ENCODE measurements at regions not wholly inside any gene's neighbourhood (a gene's known extent, or its start where the extent isn't known, plus 50 kb on each side); places are given as distances from the start of the nearest gene placed in this dataset.

DNA sequence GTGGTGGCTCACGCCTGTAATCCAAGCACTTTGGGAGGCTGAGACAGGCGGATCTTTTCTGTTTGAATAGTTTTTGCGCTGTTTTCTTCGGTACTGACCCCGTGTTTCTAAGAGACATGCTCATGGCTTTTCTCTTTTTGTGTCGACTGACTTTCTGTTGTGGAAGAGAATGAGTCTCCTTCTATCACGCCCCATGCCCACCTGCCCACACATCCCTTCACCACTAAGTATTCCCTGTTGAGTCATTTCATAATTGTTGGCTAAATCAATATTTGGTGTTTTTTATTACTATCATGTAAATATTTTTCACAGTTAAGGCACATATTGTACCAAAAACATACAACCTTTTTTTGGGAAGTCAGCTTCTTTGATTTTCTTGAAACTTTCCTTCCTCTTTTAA is 198.8 kb upstream of the TWIST2 start:
- 91 to 94% (median 92%) methylated on average over 7 of the region's 7 CpGs for WGBS, 4 donors
- no peak for TF ChIP-seq POLR2A (IDR thresholded peaks at IDR 0.05)
- TF ChIP-seq CTCF (IDR thresholded peaks at IDR 0.05): no peak
- peaks cover 0 to 4% (median 0%) of the 10 kb centered on the region in 12 donors for H3K4me1 ChIP-seq
- H3K9me3 ChIP-seq: no peaks in the 10 kb centered on the region
- intact Hi-C loops (cut with DNase I): no loop called here
- no peak overlapping the region for H3K4me3 ChIP-seq
- H3K36me3 ChIP-seq: no peaks in the 10 kb centered on the region
- H3K27me3 ChIP-seq: no peaks in the 10 kb centered on the region
- no peak for ATAC-seq
- H3K27ac ChIP-seq: no peak overlapping the region
- no peak for DNase-seq

DNA sequence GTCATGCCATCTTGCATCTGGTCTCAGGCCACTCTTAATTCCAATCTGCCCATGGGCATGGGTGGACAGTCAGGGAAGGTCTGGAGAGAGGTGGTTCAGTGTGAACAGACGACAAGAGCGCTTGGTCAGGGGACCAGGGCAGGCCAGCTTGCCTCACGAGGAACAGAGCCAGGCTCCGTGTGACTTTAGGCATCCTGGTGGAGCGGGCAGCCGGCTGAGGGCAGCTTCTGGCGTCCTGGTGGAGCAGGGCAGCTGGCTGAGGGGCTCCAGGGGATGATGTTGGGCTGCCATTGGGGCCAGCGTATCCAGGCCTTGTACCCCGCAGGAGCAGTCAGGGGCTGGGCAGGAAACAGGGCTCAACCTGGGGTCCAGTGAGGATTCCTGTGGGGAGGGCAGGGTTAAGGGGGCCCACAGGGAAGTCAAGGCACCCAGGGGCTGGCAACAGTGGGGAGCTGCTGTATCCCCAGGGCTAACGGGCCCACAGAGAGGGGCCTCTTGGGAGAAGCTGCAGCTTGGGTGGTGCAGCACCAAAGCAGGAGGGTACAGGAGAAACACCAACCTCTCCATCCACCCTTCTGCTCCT is 197.9 kb upstream of the TWIST2 start:
- Histone ChIP-seq H3K4me3 (no peak overlapping the region), H3K36me3 (no peaks in the 10 kb centered on the region), H3K27me3 (no peaks in the 10 kb centered on the region), H3K9me3 (no peaks in the 10 kb centered on the region), H3K4me1 (peaks cover 0 to 1% (median 0%) of the 10 kb centered on the region in 12 donors), H3K27ac (no peak overlapping the region)
- DNase-seq (peak in 1 of 5 donors; percentile 12), ATAC-seq (no peak)
- intact Hi-C loops (cut with DNase I): no loop called here
- WGBS, 4 donors: 84 to 93% (median 92%) methylated on average over 7 to 10 of the region's 10 CpGs
- TF ChIP-seq CTCF (IDR thresholded peaks at IDR 0.05) (no peak), POLR2A (IDR thresholded peaks at IDR 0.05) (no peak)

DNA sequence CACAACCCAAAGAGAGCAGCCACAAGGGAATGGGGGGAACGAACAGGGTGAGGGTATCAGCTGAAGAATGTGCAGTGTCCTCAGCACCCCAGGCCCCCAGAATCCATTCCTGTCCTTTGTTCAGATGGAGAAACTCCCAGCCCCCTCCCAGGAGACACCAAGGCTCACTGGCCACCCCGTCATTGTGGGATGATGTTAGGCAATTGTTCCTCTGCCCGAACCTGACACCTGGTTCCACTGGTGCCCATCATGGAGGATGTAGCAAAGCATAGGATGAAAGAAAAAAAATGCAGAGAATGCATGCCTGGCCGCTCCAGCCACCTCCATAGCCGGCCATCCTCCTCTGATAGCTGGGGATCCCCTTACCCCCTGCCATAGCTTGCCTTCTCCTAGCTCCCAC is 197.3 kb upstream of the TWIST2 start:
- DNase-seq (no peak), ATAC-seq (no peak)
- H3K4me1 ChIP-seq: no peaks in the 10 kb centered on the region
- no peak for TF ChIP-seq POLR2A (IDR thresholded peaks at IDR 0.05)
- TF ChIP-seq CTCF (IDR thresholded peaks at IDR 0.05): no peak
- H3K4me3 ChIP-seq: no peak overlapping the region
- 78 to 88% (median 84%) methylated on average over 5 of the region's 5 CpGs for WGBS, 4 donors
- H3K27me3 ChIP-seq: no peaks in the 10 kb centered on the region
- intact Hi-C loops (cut with DNase I): no loop called here
- H3K9me3 ChIP-seq: no peaks in the 10 kb centered on the region
- no peak overlapping the region for H3K27ac ChIP-seq
- H3K36me3 ChIP-seq: no peaks in the 10 kb centered on the region

DNA sequence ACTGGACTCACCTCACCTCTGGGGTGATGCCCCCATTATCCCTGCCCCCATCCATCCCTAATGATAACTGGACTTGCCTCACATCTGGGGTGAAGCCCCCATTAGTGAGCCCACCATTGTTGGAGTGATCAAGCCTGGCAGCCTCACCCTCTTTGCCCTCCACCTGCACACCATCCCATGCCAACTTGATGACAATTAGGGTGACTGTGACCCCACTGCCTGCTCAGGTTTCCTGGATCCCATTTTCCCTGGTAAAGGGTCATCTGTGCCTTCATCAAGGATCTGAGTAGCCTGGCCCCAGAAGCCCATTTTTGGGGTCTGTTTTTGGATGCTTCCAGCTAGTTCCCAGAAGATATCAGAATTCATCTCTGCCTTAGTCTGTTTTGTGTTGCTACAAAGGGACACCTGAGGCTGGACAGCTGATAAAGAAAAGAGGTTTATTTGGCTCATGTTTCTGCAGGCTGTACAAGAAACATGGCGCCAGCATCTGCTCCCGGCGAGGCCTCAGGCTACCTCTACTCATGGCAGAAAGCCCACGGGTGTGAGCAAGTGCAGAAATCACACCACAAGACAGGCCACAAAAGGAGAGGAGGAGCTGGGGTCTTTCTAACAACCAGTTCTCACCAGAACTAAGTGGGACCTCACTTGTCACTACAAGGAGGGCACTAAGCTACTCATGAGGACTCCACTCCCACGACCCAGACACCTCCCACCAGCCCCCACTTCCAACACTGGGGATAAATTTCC is 196.4 kb upstream of the TWIST2 start:
- intact Hi-C loops (cut with DNase I): no loop called here
- Histone ChIP-seq H3K4me1 (no peaks in the 10 kb centered on the region), H3K27me3 (no peaks in the 10 kb centered on the region), H3K36me3 (no peaks in the 10 kb centered on the region), H3K9me3 (no peaks in the 10 kb centered on the region), H3K4me3 (no peak overlapping the region), H3K27ac (no peak overlapping the region)
- ATAC-seq: no peak
- no peak for TF ChIP-seq CTCF (IDR thresholded peaks at IDR 0.05)
- TF ChIP-seq POLR2A (IDR thresholded peaks at IDR 0.05): no peak
- 75 to 88% (median 80%) methylated on average over 4 to 5 of the region's 5 CpGs for WGBS, 4 donors
- peak in 1 of 5 donors; percentile 7 for DNase-seq
